Activated T-cell treated with anti-CD3 and anti-CD28 coated beads, Interleukin-2, amount 50 U/mL, for 72 hours (primary cell): ENCODE measurements at regions not wholly inside any gene's neighbourhood (a gene's known extent, or its start where the extent isn't known, plus 50 kb on each side); places are given as distances from the start of the nearest gene placed in this dataset.
"Not testable (repeated sequence)": the region's sequence is repeated elsewhere in the genome, so short reads cannot be mapped to it uniquely, and the experiment has no call there.

Source experiments
- ATAC-seq, 2 donors: fragments of 150-1000 bp; cut with Tn5 transposase; replicated peaks in 1 of 2; 2 replicates each; pipeline ENCODE4 v1.10.0; 2021; ENCODE audit warnings: moderate library complexity in 2 of 2, mild to moderate bottlenecking in 1 of 2
- DNase-seq, 2 donors: peaks; one replicate each; pipeline ENCODE4 v3.0.0; 2021 to 2022; ENCODE audit warnings: mixed read lengths in 1 of 2
- H3K27ac Mint-ChIP-seq: one replicate; pipeline ENCODE4 v1.8.0; 2022; ENCODE audit warnings: mild to moderate bottlenecking, moderate library complexity, mixed read lengths
- H3K27me3 Mint-ChIP-seq: one replicate; pipeline ENCODE4 v1.8.0; 2022; ENCODE audit warnings: low read depth, mixed read lengths
- H3K36me3 Mint-ChIP-seq, 2 donors: one replicate each; pipeline ENCODE4 v1.8.0; 2022; ENCODE audit warnings: mixed read lengths in 2 of 2, mild to moderate bottlenecking in 1 of 2; ENCODE audit not compliant: insufficient read depth in 2 of 2
- H3K4me1 Mint-ChIP-seq: one replicate; pipeline ENCODE4 v1.8.0; 2022; ENCODE audit warnings: low read depth, mixed read lengths
- H3K4me3 Mint-ChIP-seq, 2 donors: one replicate each; pipeline ENCODE4 v1.8.0; 2022; ENCODE audit warnings: mild to moderate bottlenecking in 2 of 2, mixed read lengths in 2 of 2, moderate library complexity in 2 of 2
- H3K9me3 Mint-ChIP-seq, 2 donors: one replicate each; pipeline ENCODE4 v1.8.0; 2022; ENCODE audit warnings: mixed read lengths in 2 of 2

GRCh38 chr5:121415270-121415669 is 436.4 kb upstream of the FTMT start:
- no peaks in the 10 kb centered on the region for H3K27me3 Mint-ChIP-seq
- no peak overlapping the region for H3K4me3 Mint-ChIP-seq
- DNase-seq = no peak
- peaks cover 3 to 4% of the 10 kb centered on the region in 2 donors for H3K9me3 Mint-ChIP-seq
- no peak for ATAC-seq
- no peaks in the 10 kb centered on the region for H3K4me1 Mint-ChIP-seq
- no peak overlapping the region for H3K27ac Mint-ChIP-seq
- H3K36me3 Mint-ChIP-seq = no peaks in the 10 kb centered on the region

GRCh38 chr5:121421646-121422045 is 430.0 kb upstream of the FTMT start:
- Mint-ChIP-seq H3K4me3 (no peak overlapping the region), H3K36me3 (no peaks in the 10 kb centered on the region), H3K9me3 (peaks cover 9 to 13% of the 10 kb centered on the region in 2 donors), H3K27me3 (no peaks in the 10 kb centered on the region), H3K27ac (no peak overlapping the region), H3K4me1 (no peaks in the 10 kb centered on the region)
- ATAC-seq (no peak), DNase-seq (no peak)

DNA sequence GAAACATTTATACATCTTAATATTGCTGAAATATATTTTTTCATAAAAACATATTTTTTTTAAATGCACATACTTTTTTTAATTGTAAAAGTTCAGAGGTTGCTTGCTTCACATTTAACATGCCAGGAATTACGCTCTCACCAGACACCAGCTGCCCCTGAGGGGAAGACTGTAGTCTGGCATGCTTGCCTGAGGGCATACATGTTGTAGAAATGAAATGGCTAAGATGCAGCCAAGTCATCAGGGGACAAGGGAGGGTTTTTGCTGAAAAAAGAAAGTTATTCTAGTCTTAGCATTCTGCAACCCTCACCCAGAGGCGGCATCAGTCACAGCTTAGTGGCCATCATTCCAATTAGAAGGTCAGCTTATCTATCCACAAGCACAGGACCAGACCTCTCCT is 426.7 kb upstream of the FTMT start:
- Mint-ChIP-seq H3K9me3 (peaks cover 9 to 12% of the 10 kb centered on the region in 2 donors), H3K36me3 (no peaks in the 10 kb centered on the region), H3K4me3 (no peak overlapping the region), H3K4me1 (no peaks in the 10 kb centered on the region), H3K27ac (no peak overlapping the region), H3K27me3 (no peaks in the 10 kb centered on the region)
- DNase-seq (no peak), ATAC-seq (no peak)

GRCh38 chr5:121426153-121426552 is 425.5 kb upstream of the FTMT start:
- Mint-ChIP-seq H3K9me3 (peaks cover 9 to 12% of the 10 kb centered on the region in 2 donors), H3K4me3 (no peak overlapping the region), H3K4me1 (no peaks in the 10 kb centered on the region), H3K27ac (no peak overlapping the region), H3K36me3 (no peaks in the 10 kb centered on the region), H3K27me3 (no peaks in the 10 kb centered on the region)
- ATAC-seq = no peak
- no peak for DNase-seq

DNA sequence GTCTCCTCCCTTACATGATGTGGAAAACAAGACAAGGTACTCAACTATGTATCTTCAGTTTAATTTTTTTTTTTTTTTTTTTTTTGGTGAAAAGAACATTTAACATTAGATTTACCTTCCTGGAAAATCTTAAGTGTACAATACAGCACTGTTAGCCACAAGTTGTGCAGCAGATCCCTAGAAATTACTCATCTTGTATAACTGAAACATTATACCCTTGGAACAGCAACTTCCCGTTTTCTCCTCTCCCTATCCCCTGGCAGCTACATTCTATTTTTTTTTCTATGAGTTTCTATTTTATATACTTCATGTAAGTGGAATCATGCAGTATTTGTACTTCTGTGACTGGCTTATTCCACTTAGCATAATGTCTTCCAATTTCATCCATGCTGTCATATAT is 421.9 kb upstream of the FTMT start:
- DNase-seq (no peak), ATAC-seq (no peak)
- H3K4me1 Mint-ChIP-seq = no peaks in the 10 kb centered on the region
- H3K27me3 Mint-ChIP-seq = no peaks in the 10 kb centered on the region
- H3K4me3 Mint-ChIP-seq = no peak overlapping the region
- peaks cover 3 to 6% of the 10 kb centered on the region in 2 donors for H3K9me3 Mint-ChIP-seq
- no peak overlapping the region for H3K27ac Mint-ChIP-seq
- H3K36me3 Mint-ChIP-seq = no peaks in the 10 kb centered on the region

- no peak for ATAC-seq
- H3K27ac Mint-ChIP-seq = no peak overlapping the region
- no peaks in the 10 kb centered on the region for H3K27me3 Mint-ChIP-seq
- no peaks in the 10 kb centered on the region for H3K4me1 Mint-ChIP-seq
- no peak for DNase-seq
- H3K4me3 Mint-ChIP-seq = no peak overlapping the region
- peaks cover 3 to 6% of the 10 kb centered on the region in 2 donors for H3K9me3 Mint-ChIP-seq
- H3K36me3 Mint-ChIP-seq = no peaks in the 10 kb centered on the region
Observed at GRCh38 chr5:121430538-121430937, 421.1 kb upstream of the FTMT start.

- H3K27me3 Mint-ChIP-seq = no peaks in the 10 kb centered on the region
- H3K4me1 Mint-ChIP-seq = no peaks in the 10 kb centered on the region
- DNase-seq (no peak), ATAC-seq (no peak)
- H3K36me3 Mint-ChIP-seq = no peaks in the 10 kb centered on the region
- H3K9me3 Mint-ChIP-seq = peaks cover 6 to 9% of the 10 kb centered on the region in 2 donors
- H3K4me3 Mint-ChIP-seq = no peak overlapping the region
- no peak overlapping the region for H3K27ac Mint-ChIP-seq
Observed at GRCh38 chr5:121445511-121445910, 406.2 kb upstream of the FTMT start.

DNA sequence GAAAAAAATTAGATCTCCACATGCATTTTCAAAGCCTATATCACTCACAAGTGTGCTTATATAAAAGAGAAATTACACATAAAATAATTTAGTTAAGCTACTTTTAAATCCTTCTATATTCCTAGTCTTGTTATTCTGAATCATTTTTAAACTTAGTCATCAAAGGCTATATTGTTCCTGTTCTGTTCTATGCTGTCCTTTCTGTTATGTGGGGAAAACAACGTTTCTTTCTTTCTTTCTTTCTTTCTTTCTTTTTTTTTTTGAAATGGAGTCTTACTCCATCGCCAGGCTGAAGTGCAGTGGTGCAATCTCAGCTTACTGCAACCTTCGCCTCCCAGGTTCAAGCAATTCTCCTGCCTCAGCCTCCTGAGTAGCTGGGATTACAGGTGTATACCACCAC is 389.2 kb upstream of the FTMT start:
- no peak overlapping the region for H3K27ac Mint-ChIP-seq
- H3K9me3 Mint-ChIP-seq = peaks cover 1 to 2% of the 10 kb centered on the region in 2 donors
- H3K36me3 Mint-ChIP-seq = no peaks in the 10 kb centered on the region
- ATAC-seq (no peak), DNase-seq (no peak)
- H3K4me3 Mint-ChIP-seq = no peak overlapping the region
- H3K27me3 Mint-ChIP-seq = no peaks in the 10 kb centered on the region
- no peaks in the 10 kb centered on the region for H3K4me1 Mint-ChIP-seq

- H3K36me3 Mint-ChIP-seq, H3K27me3 Mint-ChIP-seq, H3K4me1 Mint-ChIP-seq, H3K4me3 Mint-ChIP-seq, H3K27ac Mint-ChIP-seq, ATAC-seq, H3K9me3 Mint-ChIP-seq, DNase-seq: not testable (repeated sequence)
Observed at GRCh38 chr5:121471222-121471621, 380.5 kb upstream of the FTMT start.

DNA sequence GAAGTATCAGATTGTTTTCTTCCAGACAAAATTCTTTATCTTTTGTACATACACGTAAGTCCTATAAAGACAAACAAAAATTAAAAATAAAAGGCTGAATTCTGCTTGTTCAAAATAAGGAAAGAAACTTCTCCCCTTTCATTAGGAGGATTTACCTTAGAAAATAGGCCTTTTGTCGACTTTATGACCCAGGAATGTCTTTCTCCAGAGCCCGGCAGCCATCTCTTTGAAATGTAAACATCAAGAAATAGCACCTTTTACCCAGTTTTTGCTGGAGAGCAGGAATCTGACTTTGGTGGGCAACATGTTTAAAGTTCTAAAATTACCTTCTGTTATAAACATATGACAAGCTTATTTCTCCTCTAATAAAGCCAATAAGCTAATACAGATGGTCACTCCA is 373.0 kb upstream of the FTMT start:
- Mint-ChIP-seq H3K9me3 (no peaks in the 10 kb centered on the region), H3K27me3 (no peaks in the 10 kb centered on the region), H3K4me3 (no peak overlapping the region), H3K27ac (no peak overlapping the region), H3K4me1 (no peaks in the 10 kb centered on the region), H3K36me3 (no peaks in the 10 kb centered on the region)
- ATAC-seq = no peak
- DNase-seq = no peak

DNA sequence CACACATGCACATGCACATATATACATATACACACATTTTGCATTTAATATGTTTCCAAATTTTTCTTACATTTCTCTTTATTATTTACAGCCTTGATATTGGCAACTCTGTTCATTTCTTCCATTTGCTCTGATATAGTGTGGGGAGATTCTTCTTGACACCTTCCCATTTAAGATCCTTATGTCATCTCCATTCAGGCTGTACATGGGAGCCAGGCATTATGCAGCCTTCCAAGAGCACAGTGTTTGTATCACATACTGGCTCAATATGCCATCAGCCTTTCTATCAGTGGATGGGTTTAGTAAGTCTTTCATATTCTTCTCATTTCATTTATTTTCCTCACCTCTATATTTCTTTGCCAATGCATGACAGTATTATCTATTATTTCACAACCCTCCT is 372.3 kb upstream of the FTMT start:
- Mint-ChIP-seq H3K36me3 (no peaks in the 10 kb centered on the region), H3K4me1 (no peaks in the 10 kb centered on the region), H3K9me3 (no peaks in the 10 kb centered on the region), H3K27me3 (no peaks in the 10 kb centered on the region), H3K4me3 (no peak overlapping the region), H3K27ac (no peak overlapping the region)
- ATAC-seq (no peak), DNase-seq (no peak)

GRCh38 chr5:121485281-121485680 is 366.4 kb upstream of the FTMT start:
- no peak for ATAC-seq
- Mint-ChIP-seq H3K36me3 (no peaks in the 10 kb centered on the region), H3K4me1 (no peaks in the 10 kb centered on the region), H3K9me3 (peaks cover 0 to 1% of the 10 kb centered on the region in 2 donors), H3K4me3 (no peak overlapping the region), H3K27me3 (no peaks in the 10 kb centered on the region), H3K27ac (no peak overlapping the region)
- no peak for DNase-seq

DNA sequence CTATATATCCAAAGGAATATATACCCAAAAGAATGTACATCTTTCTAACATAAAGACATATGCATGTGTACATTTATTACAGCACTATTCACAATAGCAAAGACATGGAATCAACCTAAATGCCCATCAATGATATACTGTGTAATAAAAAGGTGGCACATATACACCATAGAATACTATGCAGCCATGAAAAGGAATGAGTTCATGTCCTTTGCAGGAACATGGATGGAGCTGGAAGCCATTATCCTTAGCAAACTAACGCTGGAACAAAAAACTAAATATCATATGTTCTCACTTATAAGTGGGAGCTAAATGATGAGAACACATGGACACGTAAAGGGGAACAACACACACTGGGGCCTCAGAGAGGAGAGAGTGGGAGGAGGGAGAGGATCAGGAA is 365.7 kb upstream of the FTMT start:
- not testable (repeated sequence) for ATAC-seq, H3K9me3 Mint-ChIP-seq, H3K4me3 Mint-ChIP-seq, H3K36me3 Mint-ChIP-seq, H3K27me3 Mint-ChIP-seq, DNase-seq, H3K27ac Mint-ChIP-seq, H3K4me1 Mint-ChIP-seq

DNA sequence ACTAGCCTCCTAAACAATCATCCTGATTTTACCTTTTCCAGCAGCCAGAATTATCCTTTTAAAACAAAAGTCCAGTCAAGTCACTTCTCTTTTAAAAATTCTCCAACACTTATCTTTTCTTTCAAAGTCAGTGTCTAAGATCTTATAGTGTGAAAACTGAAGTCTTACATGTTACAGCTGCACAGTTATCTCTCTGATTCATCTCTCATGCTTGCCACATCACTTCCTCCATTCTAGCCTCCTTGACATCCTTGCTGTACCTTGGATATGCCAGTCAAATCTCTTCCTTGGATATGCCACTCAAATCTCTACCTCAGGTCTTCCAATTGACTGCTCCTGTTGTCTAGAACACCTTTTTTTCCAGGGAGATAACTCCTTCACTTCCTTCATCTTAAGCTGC is 361.7 kb upstream of the FTMT start:
- H3K9me3 Mint-ChIP-seq = peaks cover 0 to 1% of the 10 kb centered on the region in 2 donors
- H3K4me1 Mint-ChIP-seq = no peaks in the 10 kb centered on the region
- no peaks in the 10 kb centered on the region for H3K36me3 Mint-ChIP-seq
- DNase-seq (no peak), ATAC-seq (no peak)
- H3K4me3 Mint-ChIP-seq = no peak overlapping the region
- H3K27ac Mint-ChIP-seq = no peak overlapping the region
- H3K27me3 Mint-ChIP-seq = no peaks in the 10 kb centered on the region
